ENCODE measurements at regions not wholly inside any gene's neighbourhood (a gene's known extent, or its start where the extent isn't known, plus 50 kb on each side); places are given as distances from the start of the nearest gene placed in this dataset.
A peak's percentile ranks its signal among the peaks of the same experiment; 100 is the strongest.

GRCh38 chr13:21846605-21847004 lies 175.7 kb downstream of the FGF9 start:
- Histone ChIP-seq H3K9me3 (no peaks in the 10 kb centered on the region), H3K27me3 (no peaks in the 10 kb centered on the region), H3K27ac (no peak overlapping the region), H3K4me3 (no peak overlapping the region), H3K4me1 (no peaks in the 10 kb centered on the region), H3K36me3 (no peaks in the 10 kb centered on the region)
- ATAC-seq, result no peak
- no peak for TF ChIP-seq CTCF (IDR thresholded peaks at IDR 0.05)
- no peak for TF ChIP-seq EP300 (IDR thresholded peaks at IDR 0.05)
- no peak for TF ChIP-seq POLR2A (IDR thresholded peaks at IDR 0.05)
- no peak for TF ChIP-seq POLR2AphosphoS5 (IDR thresholded peaks at IDR 0.05)
- WGBS, 2 donors (ENCODE audit: low coverage in 1 of 2), result 81% methylated on average over 3 of the region's 4 CpGs; no CpG with 5 or more reads in 1 of the 2 donors

GRCh38 chr13:21849323-21849722 lies 178.4 kb downstream of the FGF9 start:
- Histone ChIP-seq H3K4me1 (no peaks in the 10 kb centered on the region), H3K27ac (no peak overlapping the region), H3K9me3 (no peaks in the 10 kb centered on the region), H3K4me3 (no peak overlapping the region), H3K27me3 (no peaks in the 10 kb centered on the region), H3K36me3 (no peaks in the 10 kb centered on the region)
- ATAC-seq, result no peak
- TF ChIP-seq CTCF (IDR thresholded peaks at IDR 0.05) (peak; percentile 12 to 40 (median 31)), POLR2AphosphoS5 (IDR thresholded peaks at IDR 0.05) (no peak), POLR2A (IDR thresholded peaks at IDR 0.05) (no peak)
- WGBS, 2 donors (ENCODE audit: low coverage in 1 of 2), result 49 to 50% methylated on average over 2 of the region's 2 CpGs

- no peak overlapping the region for H3K27ac ChIP-seq
Observed at GRCh38 chr13:21850013-21851006, 179.4 kb downstream of the FGF9 start.

GRCh38 chr13:21852043-21852442 lies 181.2 kb downstream of the FGF9 start:
- Histone ChIP-seq H3K27ac (no peak overlapping the region), H3K9me3 (no peaks in the 10 kb centered on the region), H3K36me3 (no peaks in the 10 kb centered on the region), H3K4me1 (no peaks in the 10 kb centered on the region), H3K27me3 (no peaks in the 10 kb centered on the region), H3K4me3 (no peak overlapping the region)
- TF ChIP-seq CTCF (IDR thresholded peaks at IDR 0.05) (no peak), POLR2AphosphoS5 (IDR thresholded peaks at IDR 0.05) (no peak), POLR2A (IDR thresholded peaks at IDR 0.05) (no peak), EP300 (IDR thresholded peaks at IDR 0.05) (no peak)
- WGBS, 2 donors (ENCODE audit: low coverage in 1 of 2), result 73 to 87% methylated on average over 1 of the region's 1 CpG
- ATAC-seq, result no peak

More at GRCh38 chr13:21850013-21851006, 179.4 kb downstream of the FGF9 start:
- no peaks in the 10 kb centered on the region for H3K27me3 ChIP-seq
- no peaks in the 10 kb centered on the region for H3K9me3 ChIP-seq
- no peak for TF ChIP-seq POLR2A (IDR thresholded peaks at IDR 0.05)
- TF ChIP-seq CTCF (IDR thresholded peaks at IDR 0.05), result no peak
- TF ChIP-seq POLR2AphosphoS5 (IDR thresholded peaks at IDR 0.05), result no peak
- no peak for TF ChIP-seq EP300 (IDR thresholded peaks at IDR 0.05)
- no peak overlapping the region for H3K4me3 ChIP-seq
- ATAC-seq, result no peak
- WGBS, 2 donors (ENCODE audit: low coverage in 1 of 2), result 38 to 78% methylated on average over 10 of the region's 11 CpGs
- no peaks in the 10 kb centered on the region for H3K36me3 ChIP-seq
- H3K4me1 ChIP-seq, result no peaks in the 10 kb centered on the region

- no peak overlapping the region for H3K4me3 ChIP-seq
- TF ChIP-seq POLR2AphosphoS5 (IDR thresholded peaks at IDR 0.05), result no peak
- TF ChIP-seq EP300 (IDR thresholded peaks at IDR 0.05), result no peak
- TF ChIP-seq POLR2A (IDR thresholded peaks at IDR 0.05), result no peak
- TF ChIP-seq CTCF (IDR thresholded peaks at IDR 0.05), result no peak
- no peaks in the 10 kb centered on the region for H3K27me3 ChIP-seq
- no peak overlapping the region for H3K27ac ChIP-seq
- H3K36me3 ChIP-seq, result no peaks in the 10 kb centered on the region
- H3K9me3 ChIP-seq, result no peaks in the 10 kb centered on the region
- H3K4me1 ChIP-seq, result no peaks in the 10 kb centered on the region
- WGBS, 2 donors (ENCODE audit: low coverage in 1 of 2), result 100% methylated on average over 1 of the region's 1 CpG; no CpG with 5 or more reads in 1 of the 2 donors
- no peak for ATAC-seq
Observed at GRCh38 chr13:21853779-21854178, 182.9 kb downstream of the FGF9 start.

All from gastroesophageal sphincter (tissue), 4 donors.